ENCODE measurements at regions not wholly inside any gene's neighbourhood (a gene's known extent, or its start where the extent isn't known, plus 50 kb on each side); places are given as distances from the start of the nearest gene placed in this dataset.

DNA sequence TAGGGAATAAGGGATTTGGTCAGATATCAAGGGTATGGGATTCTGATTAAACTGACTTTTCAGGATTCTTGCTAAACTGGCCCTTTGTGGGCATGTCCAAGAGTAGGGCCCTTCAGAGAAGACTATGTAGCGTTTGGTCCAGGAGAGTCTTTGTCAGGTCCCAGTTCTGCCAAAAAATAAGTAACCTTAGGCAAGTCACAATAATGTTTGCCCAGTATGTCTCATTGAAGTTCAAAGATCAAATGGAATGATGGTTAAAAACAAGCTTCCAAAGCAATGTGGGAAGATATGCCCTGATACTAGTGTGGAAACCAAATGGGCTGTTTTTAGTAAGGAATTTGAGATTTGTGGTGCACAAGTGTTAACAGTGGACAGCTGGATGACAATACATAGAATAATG lies 454.4 kb downstream of the WDR72 start:
- no peak for DNase-seq (ENCODE audit: low spot score)

DNA sequence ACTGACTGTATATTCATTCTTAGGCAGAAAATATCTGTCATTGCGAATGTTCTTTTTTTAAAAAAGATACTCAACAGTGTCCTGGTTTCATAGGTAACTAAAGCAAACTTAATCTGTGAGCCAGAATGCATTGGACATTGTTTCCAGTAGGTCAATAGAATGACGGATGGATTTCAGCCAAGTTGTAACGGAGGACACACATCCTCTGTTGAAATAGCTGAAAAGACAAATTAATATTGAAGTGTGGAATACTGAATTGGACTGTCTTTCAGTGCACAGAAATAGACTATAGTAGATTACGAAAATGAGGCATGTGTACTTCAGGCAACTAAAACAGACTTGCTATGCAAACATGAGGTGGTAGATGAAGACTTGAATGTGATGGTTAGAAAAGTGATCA lies 461.6 kb downstream of the WDR72 start:
- no peak for DNase-seq (ENCODE audit: low spot score)

DNA sequence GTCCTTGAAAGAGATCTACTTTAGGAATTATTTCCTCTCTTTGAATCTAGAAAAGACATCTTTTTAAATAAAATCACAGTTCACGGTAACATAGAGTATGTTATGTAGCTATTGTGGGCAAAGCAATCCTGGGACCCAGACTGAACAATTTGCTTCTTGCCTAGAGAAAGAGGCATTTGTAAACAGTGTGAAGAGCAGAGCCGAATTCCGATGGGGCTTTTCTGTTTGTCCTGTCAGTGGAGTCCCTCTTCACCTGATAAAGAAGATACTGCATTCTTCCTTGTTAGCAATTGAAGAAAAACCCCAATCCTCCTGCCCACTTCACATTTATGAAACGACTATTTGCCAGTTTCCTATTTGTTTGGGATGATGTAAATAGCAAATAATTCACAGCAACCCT lies 462.9 kb downstream of the WDR72 start:
- no peak for DNase-seq (ENCODE audit: low spot score)

DNA sequence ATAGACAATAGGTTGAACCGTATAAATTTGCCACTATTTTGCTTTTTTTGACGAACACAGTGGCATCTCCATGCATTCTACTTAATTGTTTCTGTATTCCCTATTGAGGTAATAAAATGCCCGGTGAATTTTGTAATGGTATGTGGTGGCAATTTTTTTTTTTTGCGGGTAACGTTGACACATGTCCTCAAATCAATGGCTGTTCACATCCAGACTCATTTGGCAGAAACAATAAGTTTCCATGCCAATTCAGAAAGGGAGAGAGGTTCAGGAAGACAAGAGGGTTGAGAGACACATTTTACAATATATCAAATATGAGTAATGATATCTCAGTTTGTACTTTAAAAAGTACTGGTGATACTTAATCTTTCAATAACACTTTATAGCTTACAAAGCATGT lies 463.9 kb downstream of the WDR72 start:
- no peak for DNase-seq (ENCODE audit: low spot score)

DNA sequence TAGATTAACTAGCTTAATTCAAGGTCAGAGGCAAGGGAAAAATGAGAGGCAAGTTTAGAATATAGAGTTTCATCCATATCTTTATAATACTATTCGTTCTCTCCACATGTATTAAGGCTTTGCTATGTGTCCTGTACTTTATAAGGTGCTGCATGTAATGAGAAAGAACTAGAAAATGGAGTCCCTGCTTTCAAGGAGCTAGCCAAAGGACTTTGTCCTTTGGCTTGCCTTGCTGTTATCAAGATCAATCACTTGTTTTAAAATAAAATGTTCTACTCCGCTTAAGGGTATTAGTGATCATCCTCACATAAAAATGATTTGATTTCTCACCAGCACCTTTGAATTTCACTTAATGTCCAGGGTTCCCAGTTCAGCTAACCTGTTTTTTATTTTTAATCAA lies 470.9 kb downstream of the WDR72 start:
- no peak for DNase-seq (ENCODE audit: low spot score)

DNA sequence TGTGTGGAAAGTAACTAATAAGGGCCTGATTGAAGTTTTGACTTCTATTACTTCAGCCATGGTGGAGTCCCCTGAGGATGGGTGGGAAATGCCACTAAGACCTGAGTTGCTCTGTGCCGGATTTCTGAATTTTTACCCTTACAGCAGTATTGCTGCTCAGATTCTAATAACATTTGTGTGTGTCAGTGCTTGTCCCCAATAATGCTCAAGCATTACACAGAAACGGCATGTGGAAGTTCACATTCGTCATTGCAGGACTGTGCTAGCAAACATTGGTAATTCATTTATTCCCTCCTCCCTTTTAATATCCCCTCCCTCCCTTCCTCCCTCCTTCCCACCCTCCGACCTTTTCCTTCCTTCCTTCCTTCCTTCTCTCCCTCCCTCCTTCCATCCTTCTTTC lies 484.5 kb upstream of the ONECUT1 start:
- DNase-seq (ENCODE audit: low spot score) = no peak

DNA sequence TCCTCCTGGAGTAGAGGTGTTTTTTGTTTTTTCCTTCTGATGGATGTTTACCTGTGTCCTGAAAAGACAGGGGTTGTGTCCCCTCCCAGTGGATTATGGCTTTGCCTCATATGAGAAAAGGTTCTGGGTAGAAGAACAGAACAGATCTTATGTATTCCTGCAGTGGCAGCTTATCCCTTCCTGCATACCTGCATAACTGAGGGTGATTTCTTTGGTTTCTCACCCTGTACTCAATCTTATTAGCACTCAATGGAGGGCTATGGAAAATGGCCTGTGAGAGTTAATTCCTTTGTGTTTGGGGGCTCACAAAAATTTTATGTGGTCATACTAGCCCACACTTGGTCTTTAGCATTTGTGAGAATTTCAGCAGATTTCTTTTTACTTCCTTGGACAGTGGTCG lies 482.0 kb upstream of the ONECUT1 start:
- no peak for DNase-seq (ENCODE audit: low spot score)

DNA sequence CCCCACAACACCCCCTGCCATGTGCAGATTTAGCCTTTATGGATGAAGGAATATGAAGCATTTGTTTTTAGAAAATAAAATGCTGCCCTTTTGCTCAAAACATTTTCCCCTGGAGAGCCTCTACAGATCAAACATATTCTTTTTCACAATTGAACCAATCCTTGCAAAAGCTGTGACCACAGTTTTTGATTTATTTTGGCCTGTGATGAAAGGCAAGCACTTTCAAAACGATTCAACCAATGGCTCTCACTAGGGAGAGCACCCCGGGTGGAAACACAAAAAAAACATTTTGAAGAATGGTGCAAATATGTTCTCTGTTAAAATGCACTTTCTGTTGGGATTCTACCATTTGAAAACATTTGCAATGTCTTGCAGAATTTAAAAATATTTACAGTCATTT lies 476.0 kb upstream of the ONECUT1 start:
- no peak for DNase-seq (ENCODE audit: low spot score)

DNA sequence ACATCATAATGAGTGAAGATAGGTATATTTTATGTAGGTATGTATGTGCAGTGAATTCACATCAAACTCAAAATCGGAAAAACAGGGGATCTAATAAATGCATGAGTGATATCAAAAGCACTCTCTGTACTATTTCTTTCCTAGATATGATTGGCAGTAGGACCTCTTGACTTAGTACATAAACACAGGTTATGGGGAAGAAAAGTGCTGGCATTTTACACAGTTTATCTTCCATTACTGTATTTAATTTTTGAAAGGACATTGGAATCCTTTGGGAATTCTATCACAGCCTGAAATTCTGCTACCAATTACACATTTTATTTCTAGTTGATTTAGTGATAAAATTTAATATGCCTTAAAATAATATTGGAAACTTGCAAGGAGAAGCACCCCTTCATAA lies 470.5 kb upstream of the ONECUT1 start:
- no peak for DNase-seq (ENCODE audit: low spot score)

DNA sequence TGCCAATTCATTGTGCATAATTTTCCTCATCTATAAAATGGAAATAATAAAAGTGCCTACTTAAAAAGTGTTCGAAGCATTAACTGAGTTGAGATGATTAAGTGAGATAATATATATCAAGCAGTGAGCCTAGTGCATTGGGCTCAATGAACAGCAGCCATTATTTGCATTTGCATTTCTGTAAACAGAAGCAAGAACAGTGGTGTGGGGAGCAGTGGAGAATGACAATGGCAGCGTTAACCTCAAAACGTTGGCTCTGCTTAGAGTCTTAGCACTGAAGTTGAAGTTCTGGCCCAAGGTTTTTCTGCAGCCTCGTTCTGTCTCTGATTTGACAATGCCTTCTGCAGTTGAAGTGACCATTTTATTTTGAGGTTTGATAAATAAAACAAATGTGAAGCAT lies 466.3 kb upstream of the ONECUT1 start:
- DNase-seq (ENCODE audit: low spot score) = no peak

DNA sequence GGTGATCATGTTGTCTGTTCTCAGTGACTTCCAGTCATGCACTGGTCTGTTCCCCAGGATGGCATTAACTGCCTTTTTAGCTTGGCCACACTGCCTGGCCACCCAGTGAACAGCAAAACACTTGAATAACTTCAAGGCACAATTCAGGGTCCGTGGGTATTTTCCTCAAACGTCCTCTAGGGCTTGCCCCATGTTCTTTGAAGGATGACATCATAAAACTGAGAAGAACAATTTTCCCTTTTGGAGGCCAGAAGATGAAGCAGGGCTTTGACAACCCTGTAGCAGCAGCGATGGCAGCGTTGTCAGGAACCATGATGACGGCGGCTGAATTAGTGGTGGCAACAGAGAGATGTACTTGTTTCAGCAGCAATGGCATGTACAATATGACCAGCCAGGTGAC lies 465.9 kb upstream of the ONECUT1 start:
- DNase-seq (ENCODE audit: low spot score) = no peak

DNA sequence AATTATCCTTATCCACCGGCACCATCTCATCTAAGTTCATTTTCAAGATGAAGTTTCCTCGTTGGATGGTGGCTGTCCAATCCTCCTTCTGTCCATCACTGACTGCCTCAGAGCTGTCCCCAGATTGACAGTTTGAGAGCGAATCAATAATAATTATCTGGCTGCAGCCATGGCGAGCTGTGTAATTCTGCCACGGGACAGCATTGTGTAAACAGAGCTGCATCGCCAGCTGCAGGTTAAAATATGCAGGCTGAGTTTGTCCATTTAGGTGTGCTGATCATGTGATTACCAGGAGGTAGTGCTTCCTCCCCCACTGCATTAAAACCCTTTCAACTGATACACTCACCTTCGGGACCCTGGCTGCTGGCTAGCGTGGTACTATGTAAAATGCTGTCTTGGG lies 461.9 kb upstream of the ONECUT1 start:
- no peak for DNase-seq (ENCODE audit: low spot score)

DNA sequence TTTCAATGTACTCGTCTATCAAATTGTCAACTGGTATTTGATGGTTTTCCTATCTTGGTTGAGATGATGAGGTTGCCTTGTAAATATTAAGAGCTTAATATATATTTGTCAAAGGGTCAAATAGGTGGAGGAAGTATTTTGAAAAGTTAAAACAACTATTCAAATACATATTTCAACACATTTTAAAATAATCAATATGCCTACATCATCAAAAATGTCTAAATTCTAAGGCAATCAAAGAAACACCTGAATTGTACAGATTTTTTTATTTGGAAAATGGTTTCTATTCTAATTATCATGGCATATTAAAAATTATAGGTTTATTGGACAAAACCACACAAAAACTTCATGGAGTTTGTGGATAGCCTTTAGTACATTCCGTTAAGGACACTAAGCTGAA lies 461.4 kb upstream of the ONECUT1 start:
- DNase-seq (ENCODE audit: low spot score) = no peak

DNA sequence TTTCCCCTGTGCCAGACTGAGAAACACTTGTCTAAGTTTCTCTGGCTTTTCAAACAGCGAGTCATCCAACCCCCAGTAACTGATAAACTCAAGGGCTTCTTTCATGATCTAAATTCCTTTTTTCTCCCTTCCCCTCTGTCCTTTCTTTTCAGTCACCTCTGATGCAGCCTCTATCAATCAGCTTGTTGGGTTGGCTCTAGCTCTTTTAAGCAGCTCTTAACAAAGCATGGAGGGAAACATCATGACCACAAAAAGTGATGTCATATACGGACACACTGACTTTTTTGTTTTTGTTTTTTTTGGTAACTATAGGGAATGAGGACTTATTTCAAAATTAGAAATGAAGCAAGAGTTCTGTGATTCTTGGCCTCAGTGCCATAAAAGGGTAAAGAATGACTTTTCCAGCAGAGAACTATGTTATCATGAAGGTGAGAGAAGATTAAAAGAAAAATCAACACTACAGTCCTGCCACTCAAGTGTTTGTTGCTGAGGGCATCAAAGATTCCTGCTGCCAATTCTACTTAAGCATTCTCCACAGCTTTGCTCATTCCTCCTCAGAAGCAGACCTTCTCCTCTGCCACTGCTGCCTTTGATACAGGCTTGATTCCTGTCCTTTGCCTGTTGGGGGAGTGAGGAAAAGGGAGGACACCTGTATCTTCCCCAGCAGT lies 457.0 kb upstream of the ONECUT1 start:
- DNase-seq (ENCODE audit: low spot score) = no peak

DNA sequence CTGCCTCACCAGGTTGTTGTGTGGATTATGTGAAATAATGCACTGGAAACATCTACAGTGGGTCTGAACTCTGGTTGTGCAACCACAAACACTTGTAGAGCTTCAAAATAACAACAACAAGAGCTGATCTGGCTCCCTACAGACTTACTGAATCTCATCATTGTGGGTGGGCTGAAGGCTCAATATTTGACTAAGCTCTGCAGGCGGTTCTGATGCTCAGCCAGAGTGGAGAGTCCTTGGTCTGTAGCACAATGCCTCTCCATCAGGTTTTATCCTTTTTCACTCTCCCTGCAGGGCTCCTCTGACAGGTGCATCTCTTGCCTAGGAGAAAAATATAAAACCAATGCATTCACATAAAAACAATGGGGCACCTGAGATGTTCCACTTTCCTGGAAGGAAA lies 456.3 kb upstream of the ONECUT1 start:
- DNase-seq (ENCODE audit: low spot score) = no peak

DNA sequence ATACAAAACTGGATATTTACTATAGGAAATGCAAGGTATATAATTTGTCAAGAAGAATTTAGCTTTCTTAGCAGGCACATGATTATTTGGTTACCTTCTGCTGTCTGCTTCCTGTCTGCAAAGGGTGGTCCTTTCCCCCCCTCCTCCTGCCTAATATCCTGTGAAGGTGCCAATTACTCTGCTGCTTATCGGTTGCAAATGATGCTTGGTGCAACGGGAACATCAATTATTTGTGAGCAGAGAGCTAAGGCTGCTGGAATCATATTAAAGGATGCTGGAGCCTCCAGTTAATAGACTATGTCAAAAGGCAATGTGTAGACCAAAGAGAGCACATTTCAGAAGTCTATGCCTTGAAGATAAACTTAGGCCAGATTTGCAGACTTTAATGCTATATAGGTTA lies 443.7 kb upstream of the ONECUT1 start:
- DNase-seq (ENCODE audit: low spot score) = no peak

DNA sequence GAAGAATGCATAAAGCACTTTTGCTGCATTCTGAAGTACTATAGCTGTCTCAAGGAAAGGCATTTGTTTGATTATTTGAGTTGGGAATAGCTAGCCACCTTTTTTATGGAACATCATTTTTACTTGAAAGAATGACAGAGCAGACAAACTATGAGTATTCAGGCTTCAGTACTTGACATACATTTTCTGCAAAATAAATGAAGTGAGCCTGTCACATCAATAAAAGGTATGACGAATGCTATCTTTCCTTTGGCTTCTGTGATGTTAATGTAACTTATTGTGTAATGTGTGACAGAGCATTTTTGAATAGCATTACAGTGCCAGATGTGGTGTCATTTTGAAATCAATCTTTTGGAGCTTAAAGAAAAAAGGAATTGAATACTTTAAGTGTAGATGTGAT lies 440.3 kb upstream of the ONECUT1 start:
- DNase-seq (ENCODE audit: low spot score) = no peak

DNA sequence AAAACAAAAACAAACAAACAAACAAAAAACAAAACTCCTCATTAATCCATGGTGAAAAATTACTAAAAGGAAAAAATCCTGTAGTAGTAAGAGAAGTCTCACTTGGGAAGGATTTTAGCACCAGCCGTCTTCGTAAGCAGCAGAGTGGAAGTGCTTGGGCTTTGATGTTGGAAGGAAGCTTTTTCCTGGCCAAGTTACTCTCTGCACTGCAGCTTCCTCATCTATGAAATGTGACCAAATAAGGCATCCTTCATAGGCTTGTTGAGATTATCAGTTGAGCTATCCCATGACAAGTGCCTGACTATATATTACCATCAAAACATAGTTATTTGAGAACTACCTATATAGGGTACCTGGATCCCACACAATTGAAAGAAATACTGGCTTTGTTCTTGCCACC lies 436.4 kb upstream of the ONECUT1 start:
- no peak for DNase-seq (ENCODE audit: low spot score)

DNA sequence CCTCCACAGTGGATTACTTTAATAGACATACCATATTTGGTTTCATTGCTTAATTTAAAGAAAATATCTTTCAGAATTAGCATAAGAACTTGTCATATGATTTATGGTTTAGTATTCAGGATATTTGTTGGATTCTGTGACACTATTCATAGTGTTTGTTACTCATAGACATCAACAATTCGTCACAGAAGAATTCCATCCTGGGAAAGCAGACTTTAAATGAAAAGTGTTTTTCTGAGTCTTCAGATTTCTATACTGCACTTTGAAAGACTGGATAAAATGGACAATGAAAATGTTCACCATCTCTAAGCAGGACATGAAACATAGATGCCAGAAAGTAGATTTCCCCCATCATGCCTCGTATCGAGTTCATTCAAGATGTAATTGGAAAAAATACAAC lies 435.6 kb upstream of the ONECUT1 start:
- no peak for DNase-seq (ENCODE audit: low spot score)

DNA sequence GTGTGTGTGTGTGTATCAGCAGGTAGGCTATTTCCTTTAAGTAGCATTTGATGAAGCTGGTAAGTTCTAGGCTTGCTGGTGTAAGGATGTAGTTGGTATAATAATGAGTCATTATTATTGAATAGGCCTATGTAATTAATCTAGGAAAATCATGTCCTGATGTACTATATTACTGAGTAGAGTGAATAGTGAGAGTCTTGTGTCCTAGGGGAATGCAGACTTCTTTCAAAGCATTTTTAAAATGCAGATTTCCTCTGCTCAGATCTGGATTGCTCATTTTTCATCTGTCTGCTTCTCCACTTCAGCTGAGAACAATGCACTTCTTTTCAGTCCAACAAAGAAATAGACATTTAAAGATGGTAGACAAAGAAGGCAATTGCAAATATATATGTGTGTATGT lies 434.2 kb upstream of the ONECUT1 start:
- DNase-seq (ENCODE audit: low spot score) = no peak

DNA sequence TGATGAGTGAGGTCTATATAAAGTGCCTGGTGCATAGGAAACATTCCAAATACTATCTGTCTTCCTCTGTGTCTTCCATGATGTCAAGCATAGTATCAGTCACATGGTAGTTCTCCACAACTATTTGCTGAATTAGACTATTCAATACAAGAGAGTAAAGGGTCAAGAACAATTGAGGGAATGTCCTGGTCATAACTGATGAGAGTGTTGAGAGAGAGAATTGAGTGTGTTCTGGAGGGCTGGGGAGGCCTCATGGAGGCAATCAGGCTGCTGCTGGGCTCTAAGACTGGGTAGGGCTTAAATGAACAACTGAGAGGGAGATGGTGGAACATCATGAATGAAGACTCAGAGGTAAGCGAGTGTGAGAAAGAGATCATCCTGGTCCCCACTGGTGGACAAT lies 433.7 kb upstream of the ONECUT1 start:
- DNase-seq (ENCODE audit: low spot score) = no peak

DNA sequence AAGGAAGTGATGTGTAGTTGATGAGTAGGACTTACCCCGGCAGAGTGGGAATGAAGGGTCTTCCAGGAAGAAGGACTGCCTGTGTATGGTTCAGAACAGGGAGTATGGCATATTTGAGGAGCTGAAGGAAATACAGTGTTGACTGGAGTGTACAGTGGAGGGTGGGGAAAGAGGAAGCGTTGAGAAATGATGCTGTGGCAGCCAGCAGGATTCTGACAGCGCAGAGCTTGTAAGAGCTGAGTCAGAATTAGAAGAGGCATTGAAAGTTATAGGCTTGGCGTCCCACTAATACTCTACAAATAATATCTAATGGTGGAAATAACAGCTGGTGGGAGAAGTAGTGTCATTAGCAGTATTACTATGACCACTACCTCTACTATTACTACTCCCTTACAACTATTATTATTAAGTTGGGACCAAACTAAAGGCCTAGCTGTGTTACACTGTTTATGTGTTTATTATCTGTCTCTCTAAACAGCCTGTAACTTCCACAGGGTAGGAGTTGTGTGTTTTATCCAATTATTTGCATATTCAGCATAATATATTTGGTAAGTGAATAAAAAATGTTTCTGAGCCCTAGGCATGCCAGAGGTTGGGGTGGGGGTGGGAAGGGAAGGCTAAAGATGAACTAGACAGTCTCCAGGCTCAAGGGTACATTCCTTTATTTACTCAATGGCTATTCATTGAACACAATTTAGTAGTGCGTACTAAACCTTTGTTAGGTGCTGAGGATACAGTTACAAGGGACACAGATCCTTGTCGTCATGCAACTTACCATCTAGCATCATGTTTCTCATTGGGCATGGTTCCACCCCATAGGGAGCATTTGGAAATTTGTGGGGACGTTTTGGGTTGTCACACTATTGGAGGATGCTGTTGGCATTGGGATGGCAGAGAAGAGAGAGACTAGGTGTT lies 428.8 kb upstream of the ONECUT1 start:
- no peak for DNase-seq (ENCODE audit: low spot score)

DNA sequence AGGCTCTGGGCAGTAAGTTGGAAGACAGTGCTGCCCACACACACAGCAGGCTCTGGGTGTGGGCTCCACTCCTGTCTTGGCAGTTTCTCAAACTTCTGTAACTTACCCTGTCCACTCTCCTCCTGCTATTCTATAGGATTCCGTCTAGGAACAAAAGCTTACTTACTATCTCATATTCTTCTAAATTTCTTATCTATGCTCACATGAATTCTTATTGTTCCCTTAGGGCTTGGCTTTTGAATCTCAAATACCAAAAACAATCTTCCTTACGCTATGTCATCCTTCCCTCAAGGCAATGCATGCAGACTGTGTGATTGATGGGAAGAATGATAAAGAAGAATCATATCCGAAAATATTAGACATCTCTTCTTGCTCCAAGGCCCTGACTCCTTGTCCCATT lies 425.9 kb upstream of the ONECUT1 start:
- no peak for DNase-seq (ENCODE audit: low spot score)

DNA sequence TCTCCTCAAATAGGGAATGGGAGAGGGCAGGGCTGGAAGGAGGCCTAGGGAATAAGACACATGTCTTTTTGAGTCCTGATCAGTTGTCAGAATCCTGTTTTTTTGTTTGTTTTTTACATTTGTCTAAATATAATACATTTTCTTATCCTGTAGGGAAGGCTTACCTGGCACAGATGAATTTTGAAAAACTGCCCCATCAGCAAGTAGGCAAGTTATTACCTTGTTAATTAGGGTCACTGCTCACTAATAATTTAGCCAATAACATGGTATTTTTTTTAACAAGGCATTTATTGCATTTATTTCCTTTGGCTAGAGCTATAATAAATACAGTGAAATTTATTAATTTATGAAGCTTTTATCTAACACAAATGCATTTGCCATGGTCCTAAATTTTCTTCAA lies 423.2 kb upstream of the ONECUT1 start:
- no peak for DNase-seq (ENCODE audit: low spot score)

Measured in ecto neural progenitor cell (in vitro differentiated cells).